Brain microvascular endothelial cell (primary cell): ENCODE measurements at regions not wholly inside any gene's neighbourhood (a gene's known extent, or its start where the extent isn't known, plus 50 kb on each side); places are given as distances from the start of the nearest gene placed in this dataset.
"Not testable (repeated sequence)": the region's sequence is repeated elsewhere in the genome, so short reads cannot be mapped to it uniquely, and the experiment has no call there.

ENCODE experiments used
- DNase-seq: peaks from one replicate; pipeline ENCODE4 v3.0.0-alpha.2; 2020
- H3K27ac ChIP-seq: fragments of 250-450 bp; sonication (Bioruptor Pico); 2 replicates; pipeline ENCODE4 v1.5.1; 2020; ENCODE audit warnings: mild to moderate bottlenecking, moderate library complexity
- H3K27me3 ChIP-seq: fragments of 250-450 bp; sonication (Bioruptor Pico); replicated peaks from 2 replicates; pipeline ENCODE4 v1.5.1; 2020; ENCODE audit warnings: mild to moderate bottlenecking
- H3K36me3 ChIP-seq: fragments of 250-450 bp; sonication (Bioruptor Pico); replicated peaks from 2 replicates; pipeline ENCODE4 v1.5.1; 2020; ENCODE audit warnings: mild to moderate bottlenecking
- H3K4me3 ChIP-seq: 2 replicates; pipeline ENCODE4 v1.5.1; 2011; ENCODE audit warnings: low read depth, mild to moderate bottlenecking, control low read depth, low read length, moderate library complexity
- in situ Hi-C: cut with HindIII; loops from 2 replicates; pipeline ENCODE4 v1.10.0; 2017; ENCODE audit warnings: low sequenced_read_pairs, low pct_ligation_motif_present
- TF ChIP-seq, protein P1 (sequence below): IDR thresholded peaks from 2 replicates; pipeline ENCODE4 v1.5.1; 2011; ENCODE audit warnings: low read depth, mild to moderate bottlenecking, moderate library complexity, low read length, control low read depth, inconsistent platforms; ENCODE audit errors: missing control alignments

- no peak overlapping the region for H3K27ac ChIP-seq
- TF ChIP-seq, protein P1, sequence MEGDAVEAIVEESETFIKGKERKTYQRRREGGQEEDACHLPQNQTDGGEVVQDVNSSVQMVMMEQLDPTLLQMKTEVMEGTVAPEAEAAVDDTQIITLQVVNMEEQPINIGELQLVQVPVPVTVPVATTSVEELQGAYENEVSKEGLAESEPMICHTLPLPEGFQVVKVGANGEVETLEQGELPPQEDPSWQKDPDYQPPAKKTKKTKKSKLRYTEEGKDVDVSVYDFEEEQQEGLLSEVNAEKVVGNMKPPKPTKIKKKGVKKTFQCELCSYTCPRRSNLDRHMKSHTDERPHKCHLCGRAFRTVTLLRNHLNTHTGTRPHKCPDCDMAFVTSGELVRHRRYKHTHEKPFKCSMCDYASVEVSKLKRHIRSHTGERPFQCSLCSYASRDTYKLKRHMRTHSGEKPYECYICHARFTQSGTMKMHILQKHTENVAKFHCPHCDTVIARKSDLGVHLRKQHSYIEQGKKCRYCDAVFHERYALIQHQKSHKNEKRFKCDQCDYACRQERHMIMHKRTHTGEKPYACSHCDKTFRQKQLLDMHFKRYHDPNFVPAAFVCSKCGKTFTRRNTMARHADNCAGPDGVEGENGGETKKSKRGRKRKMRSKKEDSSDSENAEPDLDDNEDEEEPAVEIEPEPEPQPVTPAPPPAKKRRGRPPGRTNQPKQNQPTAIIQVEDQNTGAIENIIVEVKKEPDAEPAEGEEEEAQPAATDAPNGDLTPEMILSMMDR = no peak
- H3K27me3 ChIP-seq = no peaks in the 10 kb centered on the region
- in situ Hi-C loops = no loop called here
- no peak overlapping the region for H3K4me3 ChIP-seq
- DNase-seq = no peak
- no peaks in the 10 kb centered on the region for H3K36me3 ChIP-seq
Measured at GRCh38 chr3:22013641-22014040, 262.6 kb upstream of the ZNF385D start.

- Histone ChIP-seq H3K36me3 (no peaks in the 10 kb centered on the region), H3K27me3 (no peaks in the 10 kb centered on the region), H3K4me3 (no peak overlapping the region), H3K27ac (no peak overlapping the region)
- DNase-seq = no peak
- in situ Hi-C loops = no loop called here
- TF ChIP-seq, protein P1 = no peak
Measured at GRCh38 chr3:22016197-22016596, 265.2 kb upstream of the ZNF385D start.

GRCh38 chr3:22024638-22025037 lies 273.6 kb upstream of the ZNF385D start:
- H3K27me3 ChIP-seq, H3K36me3 ChIP-seq, in situ Hi-C loops, H3K4me3 ChIP-seq, H3K27ac ChIP-seq, DNase-seq: not testable (repeated sequence)

GRCh38 chr3:22029480-22029879 lies 278.5 kb upstream of the ZNF385D start:
- TF ChIP-seq, protein P1 = no peak
- Histone ChIP-seq H3K36me3 (no peaks in the 10 kb centered on the region), H3K4me3 (no peak overlapping the region), H3K27me3 (no peaks in the 10 kb centered on the region), H3K27ac (no peak overlapping the region)
- no peak for DNase-seq
- in situ Hi-C loops = no loop called here

DNA sequence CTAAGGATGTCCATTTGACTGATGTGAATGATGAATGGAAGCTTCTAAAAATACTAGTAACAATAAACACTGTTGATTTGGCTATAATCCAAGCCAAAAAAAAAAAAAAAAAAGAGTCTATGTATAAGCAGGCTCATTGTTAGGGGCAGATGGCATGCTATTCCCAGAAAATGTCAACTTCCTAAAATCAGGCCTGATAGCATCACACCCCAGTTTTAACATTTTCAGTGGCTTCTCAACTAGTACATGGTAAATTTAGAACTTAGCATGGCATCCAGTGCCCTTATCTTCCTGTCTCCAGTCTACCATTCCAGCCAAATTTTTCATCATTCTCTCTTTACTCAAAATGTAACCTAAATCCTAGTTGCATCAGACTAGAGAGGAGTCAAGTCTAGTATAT lies 288.2 kb upstream of the ZNF385D start:
- TF ChIP-seq, protein P1 = no peak
- H3K27me3 ChIP-seq = no peaks in the 10 kb centered on the region
- in situ Hi-C loops = no loop called here

GRCh38 chr3:22040150-22040549 lies 289.1 kb upstream of the ZNF385D start:
- Histone ChIP-seq H3K27me3 (no peaks in the 10 kb centered on the region), H3K36me3 (no peaks in the 10 kb centered on the region), H3K4me3 (no peak overlapping the region), H3K27ac (no peak overlapping the region)
- TF ChIP-seq, protein P1 = no peak
- DNase-seq = no peak
- in situ Hi-C loops = no loop called here

More for the DNA sequence above, 288.2 kb upstream of the ZNF385D start:
- no peak for DNase-seq
- no peaks in the 10 kb centered on the region for H3K36me3 ChIP-seq
- no peak overlapping the region for H3K4me3 ChIP-seq
- no peak overlapping the region for H3K27ac ChIP-seq

GRCh38 chr3:22045882-22046281 lies 294.9 kb upstream of the ZNF385D start:
- Histone ChIP-seq H3K27ac (no peak overlapping the region), H3K4me3 (no peak overlapping the region), H3K27me3 (no peaks in the 10 kb centered on the region), H3K36me3 (no peaks in the 10 kb centered on the region)
- in situ Hi-C loops = no loop called here
- DNase-seq = no peak
- TF ChIP-seq, protein P1 = no peak
